Heart left ventricle (tissue), 16 donors: ENCODE measurements at regions not wholly inside any gene's neighbourhood (a gene's known extent, or its start where the extent isn't known, plus 50 kb on each side); places are given as distances from the start of the nearest gene placed in this dataset.

Source experiments
- ATAC-seq, 4 donors: fragments of 200-7000 bp; cut with Tn5 transposase; one replicate each; pipeline ENCODE4 v1.9.1; 2020 to 2022; ENCODE audit warnings: moderate library complexity in 4 of 4, mild to moderate bottlenecking in 3 of 4, moderate number of reproducible peaks in 1 of 4
- DNase-seq, 5 donors: peaks; one replicate each; pipeline ENCODE4 v3.0.0-alpha.2; 2020
- H3K27ac ChIP-seq, 12 donors: fragments of 200-600 bp; sonication (generic) in 4 of 12; one replicate each; pipeline versions ENCODE4 v1.5.0 to v1.8.0; 2016 to 2022; ENCODE audit warnings: mild to moderate bottlenecking in 2 of 12
- H3K27me3 ChIP-seq, 9 donors: fragments of 200-600 bp; sonication (generic) in 2 of 9; one replicate each; pipeline versions ENCODE4 v1.5.1 to v1.8.0; 2016 to 2022; ENCODE audit warnings: mild to moderate bottlenecking in 3 of 9
- H3K36me3 ChIP-seq, 9 donors: fragments of 200-600 bp; sonication (generic) in 2 of 9; one replicate each; pipeline versions ENCODE4 v1.5.0 to v1.8.0; 2018 to 2022; ENCODE audit warnings: mild to moderate bottlenecking in 2 of 9
- H3K4me1 ChIP-seq, 12 donors: fragments of 200-600 bp; sonication (generic) in 4 of 12; one replicate each; pipeline versions ENCODE4 v1.5.0 to v1.8.0; 2016 to 2022; ENCODE audit warnings: mild to moderate bottlenecking in 3 of 12
- H3K4me3 ChIP-seq, 12 donors: fragments of 200-600 bp; sonication (generic) in 4 of 12; one replicate each; pipeline versions ENCODE4 v1.5.0 to v1.8.0; 2017 to 2022; ENCODE audit warnings: mild to moderate bottlenecking in 9 of 12, moderate library complexity in 4 of 12
- H3K9me3 ChIP-seq, 12 donors: fragments of 200-600 bp; sonication (generic) in 4 of 12; one replicate each; pipeline versions ENCODE4 v1.5.0 to v1.8.0; 2016 to 2022; ENCODE audit warnings: mild to moderate bottlenecking in 1 of 12
- CTCF ChIP-seq, 12 donors: fragments of 200-600 bp; sonication (generic) in 4 of 12; IDR thresholded peaks; one replicate each; pipeline versions ENCODE4 v1.5.0 to v1.8.0; 2018 to 2022; ENCODE audit warnings: antibody characterized with exemption in 12 of 12, mild to moderate bottlenecking in 5 of 12
- POLR2A ChIP-seq, 2 donors: fragments of 450-650 bp; IDR thresholded peaks; one replicate each; pipeline ENCODE4 v1.6.1; 2017; ENCODE audit warnings: antibody characterized with exemption in 2 of 2, mild to moderate bottlenecking in 2 of 2, moderate library complexity in 2 of 2
- WGBS, 4 donors: extraction: QIAGEN DNeasy Blood & Tissue Kit in 2 of 4; methylation state at CpG; one replicate each; pipeline versions ENCODE4 v1.1.5 to v1.1.7; 2013 to 2018; 5-methylcytosine and 5-hydroxymethylcytosine counted together
- intact Hi-C, 10 donors: fragments of 100-400 bp; cut with DNase I; formaldehyde crosslinking; loops; one replicate each; pipeline versions ENCODE4 v1.11.1 to v1.14.2; 2022
- donor health status: ischemic (EF 13 %, LVEDD 7.1; RV severe dilation, severe dysfunction).
- donor health status: healthy with polysubstance abuse.
- donor health status: DM: no; HTN: yes; CAD: no.
- donor health status: DM: no; HTN: no; CAD: no.
- donor health status: ischemic (EF 25% LVEDD 6.9; RV normal size, moderate dysfunction).
- donor health status: ischemic (EF 25% LVEDD 5.7; RV mildly dilated, moderate dysfunction).
- donor health status: healthy.
- donor health status: DM: yes; HTN: yes; CAD: no.
- donor health status: ischemic (EF 35%, LVEDD 5.7; RV mildly dilated, moderate dysfunction).
- donor health status: nonischemic (EF 11% LVEDD 7.7; RV severe dilation, severe dysfunction).
- donor health status: DM: yes; HTN: yes; CAD: no.
- donor health status: PGD.
- donor health status: ischemic (EF 29% LVEDD 5.4; RV normal size, mild dysfunction).
- donor health status: nonischemic (EF 23%, LVEDD 6.1; RV moderate dilation, normal function).

GRCh38 chr1:116276532-116276931 lies 96.5 kb upstream of the ATP1A1 start:
- no peak for DNase-seq
- H3K36me3 ChIP-seq = no peaks in the 10 kb centered on the region
- H3K27ac ChIP-seq = no peak overlapping the region
- ATAC-seq = no peak
- H3K27me3 ChIP-seq = no peaks in the 10 kb centered on the region
- no peaks in the 10 kb centered on the region for H3K9me3 ChIP-seq
- intact Hi-C loops = no loop called here
- no peak for TF ChIP-seq POLR2A (IDR thresholded peaks at IDR 0.05)
- TF ChIP-seq CTCF (IDR thresholded peaks at IDR 0.05) = no peak
- 93 to 97% (median 94%) methylated on average over 7 of the region's 7 CpGs for WGBS, 4 donors
- H3K4me1 ChIP-seq = peaks cover 0 to 7% (median 0%) of the 10 kb centered on the region in 12 donors
- no peak overlapping the region for H3K4me3 ChIP-seq

GRCh38 chr1:116277840-116278540 lies 95.1 kb upstream of the ATP1A1 start:
- TF ChIP-seq POLR2A (IDR thresholded peaks at IDR 0.05) = no peak
- no peak for TF ChIP-seq CTCF (IDR thresholded peaks at IDR 0.05)
- WGBS, 4 donors = 59 to 72% (median 61%) methylated on average over 6 of the region's 6 CpGs
- Histone ChIP-seq H3K36me3 (no peaks in the 10 kb centered on the region), H3K4me1 (peaks cover 0 to 7% (median 0%) of the 10 kb centered on the region in 12 donors), H3K4me3 (no peak overlapping the region), H3K27me3 (no peaks in the 10 kb centered on the region), H3K27ac (no peak overlapping the region), H3K9me3 (peaks cover 0 to 6% (median 0%) of the 10 kb centered on the region in 12 donors)
- DNase-seq (no peak), ATAC-seq (no peak)
- intact Hi-C loops = no loop called here

- 90 to 97% (median 93%) methylated on average over 6 of the region's 6 CpGs for WGBS, 4 donors
- intact Hi-C loops = no loop called here
Measured at GRCh38 chr1:116278541-116278866, 94.5 kb upstream of the ATP1A1 start.

GRCh38 chr1:116279715-116280114 lies 93.3 kb upstream of the ATP1A1 start:
- H3K4me1 ChIP-seq = no peaks in the 10 kb centered on the region
- H3K27ac ChIP-seq = no peak overlapping the region
- WGBS, 4 donors = 77 to 81% (median 79%) methylated on average over 3 of the region's 3 CpGs
- peaks cover 0 to 6% (median 0%) of the 10 kb centered on the region in 12 donors for H3K9me3 ChIP-seq
- TF ChIP-seq CTCF (IDR thresholded peaks at IDR 0.05) (no peak), POLR2A (IDR thresholded peaks at IDR 0.05) (no peak)
- no peaks in the 10 kb centered on the region for H3K36me3 ChIP-seq
- intact Hi-C loops = no loop called here
- no peaks in the 10 kb centered on the region for H3K27me3 ChIP-seq
- no peak for DNase-seq
- ATAC-seq = no peak
- H3K4me3 ChIP-seq = no peak overlapping the region

More at GRCh38 chr1:116278541-116278866, 94.5 kb upstream of the ATP1A1 start:
- Histone ChIP-seq H3K4me3 (no peak overlapping the region), H3K36me3 (no peaks in the 10 kb centered on the region), H3K9me3 (peaks cover 0 to 6% (median 0%) of the 10 kb centered on the region in 12 donors), H3K27me3 (no peaks in the 10 kb centered on the region), H3K4me1 (peaks cover 0 to 4% (median 0%) of the 10 kb centered on the region in 12 donors), H3K27ac (no peak overlapping the region)
- no peak for TF ChIP-seq POLR2A (IDR thresholded peaks at IDR 0.05)
- no peak for TF ChIP-seq CTCF (IDR thresholded peaks at IDR 0.05)
- no peak for DNase-seq
- no peak for ATAC-seq
